ENCODE measurements at regions not wholly inside any gene's neighbourhood (a gene's known extent, or its start where the extent isn't known, plus 50 kb on each side); places are given as distances from the start of the nearest gene placed in this dataset.

DNA sequence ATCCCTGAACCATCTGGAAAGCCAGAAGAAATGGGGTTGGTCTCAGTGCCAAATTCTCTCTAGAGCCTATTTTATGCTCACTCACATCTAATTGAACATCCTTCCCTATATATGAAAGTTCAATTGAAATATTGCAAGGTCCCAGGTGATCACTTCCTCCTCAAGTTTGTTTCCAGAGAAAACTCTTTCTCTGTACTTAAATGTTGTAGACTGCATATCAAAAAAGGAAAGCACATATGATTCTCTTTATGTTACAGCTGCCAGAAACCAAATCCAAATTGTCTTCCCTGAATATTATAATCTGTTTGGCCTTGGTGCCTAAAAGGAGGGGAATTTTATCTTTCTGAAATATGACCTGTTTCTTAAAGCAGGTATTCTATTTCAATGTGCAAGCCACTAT is 93.3 kb downstream of the SHOX2 start:
- TF ChIP-seq RAD21 (conservative IDR thresholded peaks at IDR 0.05) (no peak), EP300 (conservative IDR thresholded peaks at IDR 0.05; ENCODE audit: poor library complexity, severe bottlenecking) (no peak), TAF1 (IDR thresholded peaks at IDR 0.05; ENCODE audit: low read depth) (no peak), MXI1 (conservative IDR thresholded peaks at IDR 0.05; ENCODE audit: poor library complexity, severe bottlenecking) (no peak), EZH2 (IDR thresholded peaks at IDR 0.05; ENCODE audit: borderline replicate concordance, insufficient read depth, low read length, poor library complexity, severe bottlenecking) (no peak), POLR2AphosphoS5 (IDR thresholded peaks at IDR 0.05) (no peak), SMC3 (conservative IDR thresholded peaks at IDR 0.05; ENCODE audit: poor library complexity) (no peak)
- TF ChIP-seq, protein P1, sequence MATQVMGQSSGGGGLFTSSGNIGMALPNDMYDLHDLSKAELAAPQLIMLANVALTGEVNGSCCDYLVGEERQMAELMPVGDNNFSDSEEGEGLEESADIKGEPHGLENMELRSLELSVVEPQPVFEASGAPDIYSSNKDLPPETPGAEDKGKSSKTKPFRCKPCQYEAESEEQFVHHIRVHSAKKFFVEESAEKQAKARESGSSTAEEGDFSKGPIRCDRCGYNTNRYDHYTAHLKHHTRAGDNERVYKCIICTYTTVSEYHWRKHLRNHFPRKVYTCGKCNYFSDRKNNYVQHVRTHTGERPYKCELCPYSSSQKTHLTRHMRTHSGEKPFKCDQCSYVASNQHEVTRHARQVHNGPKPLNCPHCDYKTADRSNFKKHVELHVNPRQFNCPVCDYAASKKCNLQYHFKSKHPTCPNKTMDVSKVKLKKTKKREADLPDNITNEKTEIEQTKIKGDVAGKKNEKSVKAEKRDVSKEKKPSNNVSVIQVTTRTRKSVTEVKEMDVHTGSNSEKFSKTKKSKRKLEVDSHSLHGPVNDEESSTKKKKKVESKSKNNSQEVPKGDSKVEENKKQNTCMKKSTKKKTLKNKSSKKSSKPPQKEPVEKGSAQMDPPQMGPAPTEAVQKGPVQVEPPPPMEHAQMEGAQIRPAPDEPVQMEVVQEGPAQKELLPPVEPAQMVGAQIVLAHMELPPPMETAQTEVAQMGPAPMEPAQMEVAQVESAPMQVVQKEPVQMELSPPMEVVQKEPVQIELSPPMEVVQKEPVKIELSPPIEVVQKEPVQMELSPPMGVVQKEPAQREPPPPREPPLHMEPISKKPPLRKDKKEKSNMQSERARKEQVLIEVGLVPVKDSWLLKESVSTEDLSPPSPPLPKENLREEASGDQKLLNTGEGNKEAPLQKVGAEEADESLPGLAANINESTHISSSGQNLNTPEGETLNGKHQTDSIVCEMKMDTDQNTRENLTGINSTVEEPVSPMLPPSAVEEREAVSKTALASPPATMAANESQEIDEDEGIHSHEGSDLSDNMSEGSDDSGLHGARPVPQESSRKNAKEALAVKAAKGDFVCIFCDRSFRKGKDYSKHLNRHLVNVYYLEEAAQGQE (IDR thresholded peaks at IDR 0.05; ENCODE audit: borderline replicate concordance): no peak
- TF ChIP-seq, protein P2, sequence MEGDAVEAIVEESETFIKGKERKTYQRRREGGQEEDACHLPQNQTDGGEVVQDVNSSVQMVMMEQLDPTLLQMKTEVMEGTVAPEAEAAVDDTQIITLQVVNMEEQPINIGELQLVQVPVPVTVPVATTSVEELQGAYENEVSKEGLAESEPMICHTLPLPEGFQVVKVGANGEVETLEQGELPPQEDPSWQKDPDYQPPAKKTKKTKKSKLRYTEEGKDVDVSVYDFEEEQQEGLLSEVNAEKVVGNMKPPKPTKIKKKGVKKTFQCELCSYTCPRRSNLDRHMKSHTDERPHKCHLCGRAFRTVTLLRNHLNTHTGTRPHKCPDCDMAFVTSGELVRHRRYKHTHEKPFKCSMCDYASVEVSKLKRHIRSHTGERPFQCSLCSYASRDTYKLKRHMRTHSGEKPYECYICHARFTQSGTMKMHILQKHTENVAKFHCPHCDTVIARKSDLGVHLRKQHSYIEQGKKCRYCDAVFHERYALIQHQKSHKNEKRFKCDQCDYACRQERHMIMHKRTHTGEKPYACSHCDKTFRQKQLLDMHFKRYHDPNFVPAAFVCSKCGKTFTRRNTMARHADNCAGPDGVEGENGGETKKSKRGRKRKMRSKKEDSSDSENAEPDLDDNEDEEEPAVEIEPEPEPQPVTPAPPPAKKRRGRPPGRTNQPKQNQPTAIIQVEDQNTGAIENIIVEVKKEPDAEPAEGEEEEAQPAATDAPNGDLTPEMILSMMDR (IDR thresholded peaks at IDR 0.05; ENCODE audit: poor library complexity, severe bottlenecking): no peak
- H3K9me3 ChIP-seq (ENCODE audit: low read length): peaks cover 4% of the 10 kb centered on the region
- no peak overlapping the region for H2AFZ ChIP-seq (ENCODE audit: low read depth, low read length)
- no peaks in the 10 kb centered on the region for H3K36me3 ChIP-seq (ENCODE audit: insufficient read depth, low read length)
- H3K79me2 ChIP-seq (replicated peaks; ENCODE audit: insufficient read depth, low read length): no peaks in the 10 kb centered on the region
- H3K9me2 ChIP-seq (ENCODE audit: insufficient read depth, low read length): no peaks in the 10 kb centered on the region
- H3F3A ChIP-seq (ENCODE audit: insufficient read depth, low read length, poor library complexity, severe bottlenecking): no peaks in the 10 kb centered on the region
- H3K4me2 ChIP-seq (ENCODE audit: low read length): no peak overlapping the region
- H3K27ac ChIP-seq (ENCODE audit: low read length): no peak overlapping the region
- no peak overlapping the region for H3K9ac ChIP-seq (ENCODE audit: low read length)
- no peak overlapping the region for H3K4me3 ChIP-seq (ENCODE audit: low read length)
- no peaks in the 10 kb centered on the region for H3K27me3 ChIP-seq (ENCODE audit: insufficient read depth, low read depth, low read length)
- H4K20me1 ChIP-seq (ENCODE audit: insufficient read depth): no peaks in the 10 kb centered on the region

DNA sequence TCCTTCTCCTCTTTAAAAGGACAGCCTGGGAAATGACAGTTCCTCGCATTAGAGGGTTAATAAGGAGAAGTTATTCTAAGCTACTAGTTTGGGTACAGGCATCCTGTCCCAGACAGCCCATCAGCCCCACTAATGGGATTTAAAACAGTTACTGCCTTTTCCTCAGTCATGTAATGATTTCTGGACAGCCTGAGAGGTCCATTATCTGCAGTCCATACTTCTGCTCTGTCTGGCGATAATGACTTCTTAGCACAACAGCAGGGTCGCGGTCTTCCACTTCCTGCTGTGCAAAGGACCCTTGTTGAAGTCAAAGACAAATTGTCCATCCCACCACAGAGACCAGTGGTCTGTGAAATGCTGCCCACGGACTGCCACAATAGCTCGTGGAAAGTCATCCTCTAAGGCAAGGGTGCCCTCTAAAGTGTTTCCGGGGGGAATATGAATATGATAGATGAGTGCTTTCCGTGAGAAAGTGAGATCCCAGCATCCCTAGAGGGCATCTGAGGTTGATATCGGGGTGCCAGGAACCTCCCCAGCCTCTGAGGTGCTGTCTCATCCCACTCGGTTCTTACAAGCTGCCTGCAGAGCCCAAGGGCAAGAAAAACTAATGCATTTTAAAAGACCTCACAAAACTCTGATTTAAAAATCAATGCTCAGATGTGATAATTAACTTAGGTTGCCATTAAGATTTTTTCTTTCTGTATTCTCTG is 100.7 kb downstream of the SHOX2 start:
- TF ChIP-seq SMC3 (conservative IDR thresholded peaks at IDR 0.05; ENCODE audit: poor library complexity): no peak
- H3K4me3 ChIP-seq (ENCODE audit: low read length): no peak overlapping the region
- no peaks in the 10 kb centered on the region for H3K79me2 ChIP-seq (replicated peaks; ENCODE audit: insufficient read depth, low read length)
- H3K36me3 ChIP-seq (ENCODE audit: insufficient read depth, low read length): no peaks in the 10 kb centered on the region
- no peak overlapping the region for H3K9ac ChIP-seq (ENCODE audit: low read length)
- H3K9me3 ChIP-seq (ENCODE audit: low read length): peaks cover 4% of the 10 kb centered on the region
- H3K4me2 ChIP-seq (ENCODE audit: low read length): no peak overlapping the region
- no peak overlapping the region for H3K27ac ChIP-seq (ENCODE audit: low read length)
- no peak overlapping the region for H2AFZ ChIP-seq (ENCODE audit: low read depth, low read length)
- no peaks in the 10 kb centered on the region for H3K27me3 ChIP-seq (ENCODE audit: insufficient read depth, low read depth, low read length)
- H4K20me1 ChIP-seq (ENCODE audit: insufficient read depth): no peaks in the 10 kb centered on the region
- no peaks in the 10 kb centered on the region for H3F3A ChIP-seq (ENCODE audit: insufficient read depth, low read length, poor library complexity, severe bottlenecking)
- no peaks in the 10 kb centered on the region for H3K9me2 ChIP-seq (ENCODE audit: insufficient read depth, low read length)
